HG02884 (cell line): ENCODE measurements at regions not wholly inside any gene's neighbourhood (a gene's known extent, or its start where the extent isn't known, plus 50 kb on each side); places are given as distances from the start of the nearest gene placed in this dataset.
"Not testable (repeated sequence)": the region's sequence is repeated elsewhere in the genome, so short reads cannot be mapped to it uniquely, and the experiment has no call there.

Experiments
- ATAC-seq: cut with Tn5 transposase; IDR thresholded peaks from one replicate; pipeline ENCODE4 v1.9.1; 2021; ENCODE audit warnings: mild to moderate bottlenecking, moderate library complexity; ENCODE audit not compliant: unreplicated experiment

GRCh38 chr11:95652002-95652472 is 137.5 kb downstream of the FAM76B start:
- ATAC-seq: no peak

GRCh38 chr11:95650276-95650675 is 139.3 kb downstream of the FAM76B start:
- no peak for ATAC-seq

GRCh38 chr11:95647871-95648270 is 141.7 kb downstream of the FAM76B start:
- no peak for ATAC-seq

GRCh38 chr11:95647355-95647754 is 142.2 kb downstream of the FAM76B start:
- ATAC-seq: no peak

GRCh38 chr11:95641495-95641894 is 148.1 kb downstream of the FAM76B start:
- ATAC-seq: peak; percentile 99

GRCh38 chr11:95638501-95638900 is 151.1 kb downstream of the FAM76B start:
- ATAC-seq: no peak

- ATAC-seq: no peak
These were observed 164.2 kb downstream of the FAM76B start for GRCh38 chr11:95625164-95625900.

GRCh38 chr11:95616256-95616804 is 173.3 kb downstream of the FAM76B start:
- no peak for ATAC-seq

- ATAC-seq: no peak
These were observed 177.8 kb downstream of the FAM76B start for GRCh38 chr11:95611827-95612226.

GRCh38 chr11:95610185-95610584 is 179.4 kb downstream of the FAM76B start:
- ATAC-seq: not testable (repeated sequence)

GRCh38 chr11:95608093-95608492 is 181.5 kb downstream of the FAM76B start:
- no peak for ATAC-seq

- ATAC-seq: no peak
These were observed 182.8 kb downstream of the FAM76B start for GRCh38 chr11:95606824-95607223.

- peak; percentile 83 for ATAC-seq
These were observed 184.2 kb downstream of the FAM76B start for GRCh38 chr11:95605271-95605940.

GRCh38 chr11:95599959-95600586 is 189.5 kb downstream of the FAM76B start:
- no peak for ATAC-seq

- ATAC-seq: no peak
These were observed 193.6 kb downstream of the FAM76B start for GRCh38 chr11:95595973-95596489.

- no peak for ATAC-seq
These were observed 194.0 kb downstream of the FAM76B start for GRCh38 chr11:95595541-95595940.

- ATAC-seq: no peak
These were observed 196.5 kb downstream of the FAM76B start for GRCh38 chr11:95593111-95593510.

GRCh38 chr11:95592471-95592870 is 197.1 kb downstream of the FAM76B start:
- ATAC-seq: no peak

GRCh38 chr11:95589893-95590612 is 199.5 kb downstream of the FAM76B start:
- ATAC-seq: no peak

- ATAC-seq: no peak
These were observed 200.8 kb downstream of the FAM76B start for GRCh38 chr11:95588821-95589220.

- ATAC-seq: no peak
These were observed 202.9 kb downstream of the FAM76B start for GRCh38 chr11:95586661-95587060.
